H9 (cell line): ENCODE measurements at regions not wholly inside any gene's neighbourhood (a gene's known extent, or its start where the extent isn't known, plus 50 kb on each side); places are given as distances from the start of the nearest gene placed in this dataset.

Experiments used
- DNase-seq: peaks from one replicate; pipeline ENCODE4 v3.0.0-alpha.2; 2017
- H2AFZ ChIP-seq: one replicate; pipeline ENCODE4 v1.6.1; 2013; ENCODE audit warnings: mild to moderate bottlenecking, low read length, control low read depth, moderate library complexity
- H2AK5ac ChIP-seq: 2 replicates; pipeline ENCODE4 v1.6.1; 2013; ENCODE audit warnings: low read length, control low read depth, mixed read lengths; ENCODE audit not compliant: insufficient read length
- H2BK120ac ChIP-seq: one replicate; pipeline ENCODE4 v1.6.1; 2013; ENCODE audit warnings: low read depth, mild to moderate bottlenecking, low read length, control low read depth, inconsistent platforms; ENCODE audit not compliant: poor library complexity, severe bottlenecking
- H2BK12ac ChIP-seq: 2 replicates; pipeline ENCODE4 v1.6.1; 2013; ENCODE audit warnings: low read length, control low read depth, mixed read lengths, low read depth; ENCODE audit not compliant: insufficient read length
- H2BK15ac ChIP-seq: 2 replicates; pipeline ENCODE4 v1.6.1; 2013; ENCODE audit warnings: low read depth, low read length, control low read depth
- H2BK20ac ChIP-seq: one replicate; pipeline ENCODE4 v1.6.1; 2013; ENCODE audit warnings: low read depth, mild to moderate bottlenecking, low read length, control low read depth, inconsistent platforms; ENCODE audit not compliant: poor library complexity, severe bottlenecking
- H2BK5ac ChIP-seq: 2 replicates; pipeline ENCODE4 v1.6.1; 2013; ENCODE audit warnings: low read length, control low read depth, mixed read lengths; ENCODE audit not compliant: insufficient read length
- H3K14ac ChIP-seq: 2 replicates; pipeline ENCODE4 v1.6.1; 2013; ENCODE audit warnings: low read length, control low read depth; ENCODE audit not compliant: insufficient read depth
- H3K18ac ChIP-seq: 2 replicates; pipeline ENCODE4 v1.6.1; 2013; ENCODE audit warnings: low read depth, mild to moderate bottlenecking, mixed read lengths, low read length, control low read depth; ENCODE audit not compliant: insufficient read length
- H3K23ac ChIP-seq: 2 replicates; pipeline ENCODE4 v1.6.1; 2013; ENCODE audit warnings: low read length, control low read depth, mixed read lengths, low read depth; ENCODE audit not compliant: insufficient read length
- H3K23me2 ChIP-seq: 2 replicates; pipeline ENCODE4 v1.6.1; 2013; ENCODE audit warnings: low read depth, mild to moderate bottlenecking, mixed read lengths, low read length, control low read depth; ENCODE audit not compliant: insufficient read length, poor library complexity, severe bottlenecking
- H3K27ac ChIP-seq: 2 replicates; pipeline ENCODE4 v1.5.1; 2013; ENCODE audit warnings: low read length, control low read depth, mixed read lengths, low read depth; ENCODE audit not compliant: insufficient read length
- H3K27me3 ChIP-seq: 2 replicates; pipeline ENCODE4 v1.6.1; 2013; ENCODE audit warnings: low read length, control low read depth, inconsistent platforms; ENCODE audit not compliant: insufficient read depth
- H3K4ac ChIP-seq: 2 replicates; pipeline ENCODE4 v1.6.1; 2013; ENCODE audit warnings: low read depth, mild to moderate bottlenecking, control low read depth, inconsistent platforms, low read length, moderate library complexity
- H3K4me1 ChIP-seq: 2 replicates; pipeline ENCODE4 v1.6.1; 2013; ENCODE audit warnings: low read length, control low read depth, inconsistent platforms; ENCODE audit not compliant: insufficient read depth
- H3K4me2 ChIP-seq: 2 replicates; pipeline ENCODE4 v1.6.1; 2013; ENCODE audit warnings: low read length, control low read depth, mixed read lengths; ENCODE audit not compliant: insufficient read length, insufficient read depth
- H3K56ac ChIP-seq: 2 replicates; pipeline ENCODE4 v1.6.1; 2013; ENCODE audit warnings: low read depth, mild to moderate bottlenecking, mixed read lengths, low read length, control low read depth; ENCODE audit not compliant: insufficient read length
- H3K79me1 ChIP-seq: 2 replicates; pipeline ENCODE4 v1.6.1; 2013; ENCODE audit warnings: low read depth, mild to moderate bottlenecking, moderate library complexity, low read length, control low read depth, inconsistent platforms; ENCODE audit not compliant: insufficient read depth, poor library complexity, severe bottlenecking
- H3K79me2 ChIP-seq: 2 replicates; pipeline ENCODE4 v1.6.1; 2013; ENCODE audit warnings: low read length, control low read depth, inconsistent platforms; ENCODE audit not compliant: insufficient read depth
- H3K9ac ChIP-seq: 2 replicates; pipeline ENCODE4 v1.6.1; 2013; ENCODE audit warnings: low read length, control low read depth, mixed read lengths; ENCODE audit not compliant: insufficient read length; ENCODE audit errors: extremely low read depth
- H3K9me3 ChIP-seq: one replicate; pipeline ENCODE4 v1.6.1; 2013; ENCODE audit warnings: low read depth, low read length, inconsistent platforms; ENCODE audit not compliant: control insufficient read depth
- H3T11ph ChIP-seq: one replicate; pipeline ENCODE4 v1.6.1; 2013; ENCODE audit warnings: mild to moderate bottlenecking, low read length, control low read depth, inconsistent platforms
- H4K20me1 ChIP-seq: one replicate; pipeline ENCODE4 v1.6.1; 2013; ENCODE audit not compliant: control insufficient read depth, insufficient read length, insufficient read depth
- H4K5ac ChIP-seq: 2 replicates; pipeline ENCODE4 v1.6.1; 2013; ENCODE audit warnings: low read depth, mild to moderate bottlenecking, mixed read lengths, low read length, control low read depth; ENCODE audit not compliant: insufficient read length
- H4K8ac ChIP-seq: replicated peaks from 2 replicates; pipeline ENCODE4 v1.6.1; 2013; ENCODE audit warnings: low read length, control low read depth, mixed read lengths, low read depth; ENCODE audit not compliant: insufficient read length
- H4K91ac ChIP-seq: 2 replicates; pipeline ENCODE4 v1.6.1; 2013; ENCODE audit warnings: low read depth, mild to moderate bottlenecking, moderate library complexity, mixed read lengths, low read length, control low read depth; ENCODE audit not compliant: insufficient read length
- H3K27ac Mint-ChIP-seq, 3 experiments: 2 replicates in 2 of 3; 3 replicates in 1 of 3; pipeline ENCODE4 v1.8.0; 2020 to 2021; ENCODE audit warnings: mixed read lengths in 3 of 3, mild to moderate bottlenecking in 1 of 3, moderate library complexity in 1 of 3
- H3K27me3 Mint-ChIP-seq: 2 replicates; pipeline ENCODE4 v1.8.0; 2021; ENCODE audit warnings: low read depth, mild to moderate bottlenecking, moderate library complexity, mixed read lengths
- H3K36me3 Mint-ChIP-seq, 3 experiments: 2 replicates in 2 of 3; 3 replicates in 1 of 3; pipeline ENCODE4 v1.8.0; 2020 to 2021; ENCODE audit warnings: low read depth in 3 of 3, mixed read lengths in 3 of 3; ENCODE audit not compliant: insufficient read depth in 1 of 3
- H3K4me1 Mint-ChIP-seq, 2 experiments: 2 replicates each; pipeline ENCODE4 v1.8.0; 2020; ENCODE audit warnings: mixed read lengths in 2 of 2
- H3K4me3 Mint-ChIP-seq, 2 experiments: 2 replicates in 1 of 2; 3 replicates in 1 of 2; pipeline ENCODE4 v1.8.0; 2020 to 2021; ENCODE audit warnings: mild to moderate bottlenecking in 2 of 2, mixed read lengths in 2 of 2, moderate library complexity in 1 of 2
- H3K9me3 Mint-ChIP-seq, 2 experiments: 2 replicates in 1 of 2; 3 replicates in 1 of 2; pipeline ENCODE4 v1.8.0; 2020; ENCODE audit warnings: mild to moderate bottlenecking in 2 of 2, mixed read lengths in 2 of 2, moderate library complexity in 1 of 2
- WGBS: extraction: QIAGEN DNeasy Blood & Tissue Kit; methylation state at CpG from one replicate; pipeline ENCODE4 v1.1.7; 2013; ENCODE audit warnings: missing lambda C conversion rate, low lambda C conversion rate, mixed read lengths; ENCODE audit not compliant: insufficient read length; ENCODE audit errors: extremely low coverage; 5-methylcytosine and 5-hydroxymethylcytosine counted together
- TF ChIP-seq, protein P1 (sequence below): fragments of 200-600 bp; sonication (generic); conservative IDR thresholded peaks from 3 replicates; pipeline ENCODE4 v1.8.0; 2021; ENCODE audit warnings: antibody characterized with exemption, mild to moderate bottlenecking

DNA sequence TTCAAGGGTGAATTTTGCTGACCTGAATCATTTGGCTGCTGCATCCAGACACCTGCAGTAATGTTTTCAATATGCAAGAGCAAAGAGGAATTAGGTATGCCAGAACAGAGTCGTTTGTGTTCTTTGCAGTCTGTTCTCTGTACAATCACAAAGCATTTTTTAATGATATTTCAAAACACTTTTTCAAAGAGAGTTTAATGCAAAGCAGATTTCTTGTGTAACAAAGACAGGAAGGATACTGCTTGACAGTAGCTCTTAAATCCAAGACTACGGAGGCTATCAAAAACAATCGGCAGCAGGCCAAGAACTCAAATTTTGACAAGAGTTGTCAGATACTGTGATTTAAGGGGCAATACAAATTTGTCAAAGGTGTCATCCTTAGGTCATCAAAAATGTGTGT, 341.9 kb downstream of the GADD45G start:
- no peaks in the 10 kb centered on the region for H3K9me3 ChIP-seq
- H4K8ac ChIP-seq, result no peak overlapping the region
- no peaks in the 10 kb centered on the region for H3K79me2 ChIP-seq
- H4K20me1 ChIP-seq, result no peaks in the 10 kb centered on the region
- no peak overlapping the region for H3K4ac ChIP-seq
- peaks cover 5% of the 10 kb centered on the region; the same call in 1 of the 2 replicates for H3K4me1 ChIP-seq
- no peaks in the 10 kb centered on the region for H3K27me3 ChIP-seq
- H3K9me3 Mint-ChIP-seq, result peaks cover 4 to 6% of the 10 kb centered on the region in 2 experiments
- no peak overlapping the region for H3K4me3 Mint-ChIP-seq
- no CpG with 5 or more reads among the region's 3 CpGs for whole genome bisulfite sequencing
- no peak overlapping the region for H4K5ac ChIP-seq
- H3K27ac ChIP-seq, result no peak overlapping the region
- no peak overlapping the region for H3K4me2 ChIP-seq
- no peak overlapping the region for H2BK5ac ChIP-seq
- peaks cover 0 to 8% (median 0%) of the 10 kb centered on the region in 3 experiments; a peak in 1 of 7 replicates for H3K36me3 Mint-ChIP-seq
- H4K91ac ChIP-seq, result no peak overlapping the region
- no peak overlapping the region for H2AK5ac ChIP-seq
- no peak overlapping the region for H2BK120ac ChIP-seq
- no peak overlapping the region for H3K14ac ChIP-seq
- H2BK12ac ChIP-seq, result no peak overlapping the region
- TF ChIP-seq, protein P1, sequence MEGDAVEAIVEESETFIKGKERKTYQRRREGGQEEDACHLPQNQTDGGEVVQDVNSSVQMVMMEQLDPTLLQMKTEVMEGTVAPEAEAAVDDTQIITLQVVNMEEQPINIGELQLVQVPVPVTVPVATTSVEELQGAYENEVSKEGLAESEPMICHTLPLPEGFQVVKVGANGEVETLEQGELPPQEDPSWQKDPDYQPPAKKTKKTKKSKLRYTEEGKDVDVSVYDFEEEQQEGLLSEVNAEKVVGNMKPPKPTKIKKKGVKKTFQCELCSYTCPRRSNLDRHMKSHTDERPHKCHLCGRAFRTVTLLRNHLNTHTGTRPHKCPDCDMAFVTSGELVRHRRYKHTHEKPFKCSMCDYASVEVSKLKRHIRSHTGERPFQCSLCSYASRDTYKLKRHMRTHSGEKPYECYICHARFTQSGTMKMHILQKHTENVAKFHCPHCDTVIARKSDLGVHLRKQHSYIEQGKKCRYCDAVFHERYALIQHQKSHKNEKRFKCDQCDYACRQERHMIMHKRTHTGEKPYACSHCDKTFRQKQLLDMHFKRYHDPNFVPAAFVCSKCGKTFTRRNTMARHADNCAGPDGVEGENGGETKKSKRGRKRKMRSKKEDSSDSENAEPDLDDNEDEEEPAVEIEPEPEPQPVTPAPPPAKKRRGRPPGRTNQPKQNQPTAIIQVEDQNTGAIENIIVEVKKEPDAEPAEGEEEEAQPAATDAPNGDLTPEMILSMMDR, result no peak
- no peak for DNase-seq
- no peaks in the 10 kb centered on the region for H3K79me1 ChIP-seq
- H3K27me3 Mint-ChIP-seq, result peaks cover 14% of the 10 kb centered on the region
- H3K23me2 ChIP-seq, result no peaks in the 10 kb centered on the region
- no peak overlapping the region for H2BK15ac ChIP-seq
- no peak overlapping the region for H3K23ac ChIP-seq
- no peak overlapping the region for H3T11ph ChIP-seq
- no peak overlapping the region for H3K56ac ChIP-seq
- H3K27ac Mint-ChIP-seq, result no peak overlapping the region
- H2BK20ac ChIP-seq, result no peak overlapping the region
- H3K9ac ChIP-seq, result no peak overlapping the region
- no peak overlapping the region for H3K18ac ChIP-seq
- H2AFZ ChIP-seq, result no peak overlapping the region
- H3K4me1 Mint-ChIP-seq, result peaks cover 14 to 20% of the 10 kb centered on the region in 2 experiments
